Astrocyte (in vitro differentiated cells and primary cell): ENCODE measurements at regions not wholly inside any gene's neighbourhood (a gene's known extent, or its start where the extent isn't known, plus 50 kb on each side); places are given as distances from the start of the nearest gene placed in this dataset.

Source experiments
- DNase-seq: peaks from one replicate; pipeline ENCODE4 v3.0.0-alpha.2; 2010; ENCODE audit warnings: low read depth
- FAIRE-seq: peaks from 2 replicates; lab custom pipeline; 2011; peaks lifted over from hg19 to GRCh38; lab: Jason Lieb, UNC
- H2AFZ ChIP-seq: 2 replicates; pipeline ENCODE4 v1.6.0; 2012; ENCODE audit warnings: low read depth, low read length, inconsistent platforms
- H3K27ac ChIP-seq: 2 replicates; pipeline ENCODE4 v1.5.1; 2011; ENCODE audit warnings: low read depth, low read length, inconsistent platforms
- H3K27me3 ChIP-seq: 2 replicates; pipeline ENCODE4 v1.6.0; 2011; ENCODE audit warnings: low read length, inconsistent platforms; ENCODE audit not compliant: insufficient read depth
- H3K36me3 ChIP-seq: 2 replicates; pipeline ENCODE4 v1.5.1; 2011; ENCODE audit warnings: low read length, inconsistent platforms; ENCODE audit not compliant: insufficient read depth
- H3K4me1 ChIP-seq: 2 replicates; pipeline ENCODE4 v1.5.1; 2011; ENCODE audit warnings: low read length, inconsistent platforms; ENCODE audit not compliant: insufficient read depth
- H3K4me2 ChIP-seq: 2 replicates; pipeline ENCODE4 v1.6.0; 2012; ENCODE audit warnings: low read length, inconsistent platforms
- H3K4me3 ChIP-seq: 2 replicates; pipeline ENCODE4 v1.5.1; 2011; ENCODE audit warnings: low read depth, mild to moderate bottlenecking, low read length, inconsistent platforms; ENCODE audit not compliant: insufficient read depth
- H3K79me2 ChIP-seq: 2 replicates; pipeline ENCODE4 v1.6.0; 2012; ENCODE audit warnings: mild to moderate bottlenecking, low read length, inconsistent platforms; ENCODE audit not compliant: insufficient read depth
- H3K9ac ChIP-seq: 2 replicates; pipeline ENCODE4 v1.6.0; 2012; ENCODE audit warnings: mild to moderate bottlenecking, low read length, inconsistent platforms
- H3K9me3 ChIP-seq: 2 replicates; pipeline ENCODE4 v1.5.1; 2012; ENCODE audit warnings: low read depth, mild to moderate bottlenecking, low read length, inconsistent platforms; ENCODE audit not compliant: insufficient read depth
- H4K20me1 ChIP-seq: 2 replicates; pipeline ENCODE4 v1.6.0; 2012; ENCODE audit warnings: low read length, inconsistent platforms; ENCODE audit not compliant: insufficient read depth
- H3K27ac Mint-ChIP-seq: one replicate; pipeline ENCODE4 v1.8.0; 2021; ENCODE audit warnings: mild to moderate bottlenecking, mixed read lengths; ENCODE audit not compliant: unreplicated experiment
- H3K27me3 Mint-ChIP-seq: one replicate; pipeline ENCODE4 v1.8.0; 2021; ENCODE audit warnings: low read depth, mixed read lengths; ENCODE audit not compliant: unreplicated experiment
- H3K36me3 Mint-ChIP-seq: one replicate; pipeline ENCODE4 v1.8.0; 2021; ENCODE audit warnings: low read depth, mixed read lengths; ENCODE audit not compliant: unreplicated experiment
- H3K4me1 Mint-ChIP-seq: one replicate; pipeline ENCODE4 v1.8.0; 2021; ENCODE audit warnings: low read depth, mixed read lengths; ENCODE audit not compliant: unreplicated experiment
- H3K4me3 Mint-ChIP-seq: one replicate; pipeline ENCODE4 v1.8.0; 2021; ENCODE audit warnings: mild to moderate bottlenecking, moderate library complexity, mixed read lengths; ENCODE audit not compliant: unreplicated experiment
- H3K9me3 Mint-ChIP-seq: one replicate; pipeline ENCODE4 v1.8.0; 2021; ENCODE audit warnings: mild to moderate bottlenecking, mixed read lengths; ENCODE audit not compliant: unreplicated experiment
- EZH2 ChIP-seq: IDR thresholded peaks from 2 replicates; pipeline ENCODE4 v1.6.1; 2012; ENCODE audit warnings: mild to moderate bottlenecking, low read length, inconsistent platforms; ENCODE audit not compliant: insufficient read depth
- TF ChIP-seq, protein P1 (sequence below): IDR thresholded peaks from 2 replicates; pipeline ENCODE4 v1.5.1; 2011; ENCODE audit warnings: low read depth, mild to moderate bottlenecking, inconsistent platforms, low read length, moderate library complexity; ENCODE audit not compliant: insufficient read depth

DNA sequence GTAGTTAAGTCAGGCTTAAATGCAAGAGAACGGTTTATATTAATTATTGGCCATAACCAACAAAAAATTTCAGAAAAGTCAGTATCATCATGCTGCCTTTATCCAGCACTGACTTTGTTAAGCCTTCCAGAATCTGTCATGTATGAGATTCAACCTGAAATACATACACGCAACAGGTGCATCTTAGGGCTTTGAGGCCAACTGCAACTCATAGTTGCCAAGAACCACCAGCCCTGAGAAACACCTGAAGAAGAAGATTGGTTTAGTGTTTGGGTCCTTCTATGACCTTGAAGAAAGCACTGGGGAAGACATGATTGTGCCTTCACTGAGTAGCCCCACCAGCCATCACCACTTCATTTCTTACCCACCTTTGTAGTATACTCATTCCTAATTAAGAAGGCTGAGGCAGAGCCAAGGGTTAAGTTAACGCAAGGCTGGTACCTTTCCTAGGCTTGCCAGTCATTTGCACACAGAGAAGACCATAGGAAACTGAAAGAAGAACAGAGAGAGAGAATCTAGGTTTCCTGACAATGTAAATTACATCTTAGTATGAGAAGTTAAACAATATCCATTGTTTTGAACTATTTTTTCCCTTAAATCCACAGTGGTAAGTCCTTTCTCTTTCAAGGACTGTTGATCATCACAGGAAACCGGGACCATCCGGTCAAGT is 200.1 kb upstream of the PRKCQ start:
- Mint-ChIP-seq H3K4me3 (no peak overlapping the region), H3K27ac (peak overlapping the region; percentile 80), H3K9me3 (no peaks in the 10 kb centered on the region), H3K27me3 (peaks cover 2% of the 10 kb centered on the region), H3K36me3 (no peaks in the 10 kb centered on the region), H3K4me1 (no peaks in the 10 kb centered on the region)
- H3K4me1 ChIP-seq, result peaks cover 10% of the 10 kb centered on the region
- no peaks in the 10 kb centered on the region for H3K9me3 ChIP-seq
- no peak overlapping the region for H3K9ac ChIP-seq
- H2AFZ ChIP-seq, result no peak overlapping the region
- H3K4me3 ChIP-seq, result no peak overlapping the region
- H3K36me3 ChIP-seq, result no peaks in the 10 kb centered on the region
- no peak for TF ChIP-seq EZH2
- TF ChIP-seq, protein P1, sequence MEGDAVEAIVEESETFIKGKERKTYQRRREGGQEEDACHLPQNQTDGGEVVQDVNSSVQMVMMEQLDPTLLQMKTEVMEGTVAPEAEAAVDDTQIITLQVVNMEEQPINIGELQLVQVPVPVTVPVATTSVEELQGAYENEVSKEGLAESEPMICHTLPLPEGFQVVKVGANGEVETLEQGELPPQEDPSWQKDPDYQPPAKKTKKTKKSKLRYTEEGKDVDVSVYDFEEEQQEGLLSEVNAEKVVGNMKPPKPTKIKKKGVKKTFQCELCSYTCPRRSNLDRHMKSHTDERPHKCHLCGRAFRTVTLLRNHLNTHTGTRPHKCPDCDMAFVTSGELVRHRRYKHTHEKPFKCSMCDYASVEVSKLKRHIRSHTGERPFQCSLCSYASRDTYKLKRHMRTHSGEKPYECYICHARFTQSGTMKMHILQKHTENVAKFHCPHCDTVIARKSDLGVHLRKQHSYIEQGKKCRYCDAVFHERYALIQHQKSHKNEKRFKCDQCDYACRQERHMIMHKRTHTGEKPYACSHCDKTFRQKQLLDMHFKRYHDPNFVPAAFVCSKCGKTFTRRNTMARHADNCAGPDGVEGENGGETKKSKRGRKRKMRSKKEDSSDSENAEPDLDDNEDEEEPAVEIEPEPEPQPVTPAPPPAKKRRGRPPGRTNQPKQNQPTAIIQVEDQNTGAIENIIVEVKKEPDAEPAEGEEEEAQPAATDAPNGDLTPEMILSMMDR, result no peak
- no peaks in the 10 kb centered on the region for H3K79me2 ChIP-seq
- H4K20me1 ChIP-seq, result no peaks in the 10 kb centered on the region
- no peak overlapping the region for H3K27ac ChIP-seq
- H3K4me2 ChIP-seq, result no peak overlapping the region
- DNase-seq, result no peak
- no peak for FAIRE-seq
- H3K27me3 ChIP-seq, result no peaks in the 10 kb centered on the region

GRCh38 chr10:6778992-6779701 is 199.1 kb upstream of the PRKCQ start:
- TF ChIP-seq EZH2, result no peak
- TF ChIP-seq, protein P1, result no peak
- Histone ChIP-seq H3K27ac (peak overlapping the region; percentile 89), H2AFZ (peak overlapping the region; percentile 49), H3K27me3 (no peaks in the 10 kb centered on the region), H3K4me1 (peaks cover 10% of the 10 kb centered on the region), H3K4me3 (no peak overlapping the region), H3K79me2 (no peaks in the 10 kb centered on the region), H3K9ac (peak overlapping the region; percentile 70), H3K9me3 (no peaks in the 10 kb centered on the region), H3K36me3 (no peaks in the 10 kb centered on the region), H4K20me1 (no peaks in the 10 kb centered on the region), H3K4me2 (peak overlapping the region; percentile 67)
- Mint-ChIP-seq H3K9me3 (no peaks in the 10 kb centered on the region), H3K4me3 (no peak overlapping the region), H3K4me1 (no peaks in the 10 kb centered on the region), H3K27me3 (peaks cover 2% of the 10 kb centered on the region), H3K27ac (peak overlapping the region; percentile 80), H3K36me3 (no peaks in the 10 kb centered on the region)
- FAIRE-seq (peak; percentile 93), DNase-seq (peak; percentile 97)

GRCh38 chr10:6776170-6776569 is 196.1 kb upstream of the PRKCQ start:
- no peak overlapping the region for H3K27ac Mint-ChIP-seq
- Histone ChIP-seq H3K9ac (no peak overlapping the region), H4K20me1 (no peaks in the 10 kb centered on the region), H3K27ac (no peak overlapping the region), H3K27me3 (no peaks in the 10 kb centered on the region), H3K79me2 (no peaks in the 10 kb centered on the region), H3K4me3 (no peak overlapping the region), H2AFZ (no peak overlapping the region), H3K4me2 (no peak overlapping the region), H3K36me3 (no peaks in the 10 kb centered on the region), H3K9me3 (no peaks in the 10 kb centered on the region), H3K4me1 (peaks cover 10% of the 10 kb centered on the region)
- H3K27me3 Mint-ChIP-seq, result peaks cover 2% of the 10 kb centered on the region
- H3K4me1 Mint-ChIP-seq, result no peaks in the 10 kb centered on the region
- DNase-seq, result no peak
- no peak overlapping the region for H3K4me3 Mint-ChIP-seq
- FAIRE-seq, result no peak
- no peaks in the 10 kb centered on the region for H3K36me3 Mint-ChIP-seq
- TF ChIP-seq EZH2, result no peak
- TF ChIP-seq, protein P1, result no peak
- no peaks in the 10 kb centered on the region for H3K9me3 Mint-ChIP-seq
